Peyer's patch (tissue), 4 donors: ENCODE measurements at regions not wholly inside any gene's neighbourhood (a gene's known extent, or its start where the extent isn't known, plus 50 kb on each side); places are given as distances from the start of the nearest gene placed in this dataset.
"Not testable (repeated sequence)": the region's sequence is repeated elsewhere in the genome, so short reads cannot be mapped to it uniquely, and the experiment has no call there.

Experiments
- DNase-seq, 3 donors: peaks; one replicate each; pipeline ENCODE4 v3.0.0-alpha.2; 2017 to 2019
- H3K27ac ChIP-seq, 4 donors: fragments of 200-600 bp; sonication (generic); one replicate each; pipeline ENCODE4 v1.5.1; 2016 to 2019
- H3K27me3 ChIP-seq, 2 donors: fragments of 200-600 bp; sonication (generic); one replicate each; pipeline ENCODE4 v1.5.1; 2019
- H3K36me3 ChIP-seq, 3 donors: fragments of 200-600 bp; sonication (generic); one replicate each; pipeline ENCODE4 v1.5.1; 2016 to 2019
- H3K4me1 ChIP-seq, 4 donors: fragments of 200-600 bp; sonication (generic); one replicate each; pipeline ENCODE4 v1.5.1; 2016 to 2019
- H3K4me3 ChIP-seq, 4 donors: fragments of 200-600 bp; sonication (generic); 1 replicate in 3 of 4; 2 replicates in 1 of 4; pipeline ENCODE4 v1.5.1; 2016 to 2019; ENCODE audit warnings: mild to moderate bottlenecking in 1 of 4
- H3K9me3 ChIP-seq, 4 donors: fragments of 200-600 bp; sonication (generic); one replicate each; pipeline ENCODE4 v1.5.1; 2016 to 2019; ENCODE audit warnings: mild to moderate bottlenecking in 1 of 4
- CTCF ChIP-seq, 6 experiments: fragments of 450-650 bp in 4 of 6; fragments of 200-600 bp in 2 of 6; sonication (generic) in 1 of 6; IDR thresholded peaks; one replicate each; pipeline ENCODE4 v1.5.1; 2017 to 2019; ENCODE audit warnings: antibody characterized with exemption in 6 of 6, mild to moderate bottlenecking in 3 of 6, moderate library complexity in 1 of 6
- POLR2A ChIP-seq, 2 donors: fragments of 450-650 bp; IDR thresholded peaks; one replicate each; pipeline ENCODE4 v1.5.1; 2017; ENCODE audit warnings: antibody characterized with exemption in 2 of 2, mild to moderate bottlenecking in 2 of 2, moderate library complexity in 2 of 2

- H3K27me3 ChIP-seq, result no peaks in the 10 kb centered on the region
- DNase-seq, result no peak
- no peaks in the 10 kb centered on the region for H3K36me3 ChIP-seq
- no peak overlapping the region for H3K4me3 ChIP-seq
- H3K27ac ChIP-seq, result no peak overlapping the region
- TF ChIP-seq CTCF (IDR thresholded peaks at IDR 0.05), result no peak
- no peak for TF ChIP-seq POLR2A (IDR thresholded peaks at IDR 0.05)
- no peaks in the 10 kb centered on the region for H3K9me3 ChIP-seq
- H3K4me1 ChIP-seq, result no peaks in the 10 kb centered on the region
Observed at GRCh38 chr5:174472956-174473355, 251.4 kb upstream of the MSX2 start.

GRCh38 chr5:174476001-174476400 is 248.4 kb upstream of the MSX2 start:
- not testable (repeated sequence) for H3K4me3 ChIP-seq, DNase-seq, H3K27ac ChIP-seq, H3K9me3 ChIP-seq, H3K36me3 ChIP-seq, H3K4me1 ChIP-seq, H3K27me3 ChIP-seq

GRCh38 chr5:174479325-174479724 is 245.1 kb upstream of the MSX2 start:
- Histone ChIP-seq H3K4me3 (no peak overlapping the region), H3K4me1 (peaks cover 0 to 3% (median 0%) of the 10 kb centered on the region in 4 donors), H3K27ac (no peak overlapping the region), H3K9me3 (peaks cover 0 to 3% (median 0%) of the 10 kb centered on the region in 4 donors), H3K27me3 (no peaks in the 10 kb centered on the region), H3K36me3 (no peaks in the 10 kb centered on the region)
- no peak for DNase-seq
- TF ChIP-seq POLR2A (IDR thresholded peaks at IDR 0.05) (no peak), CTCF (IDR thresholded peaks at IDR 0.05) (no peak)

- Histone ChIP-seq H3K36me3 (no peaks in the 10 kb centered on the region), H3K4me3 (no peak overlapping the region), H3K9me3 (peaks cover 0 to 3% (median 0%) of the 10 kb centered on the region in 4 donors), H3K27ac (no peak overlapping the region), H3K27me3 (no peaks in the 10 kb centered on the region), H3K4me1 (peaks cover 0 to 3% (median 0%) of the 10 kb centered on the region in 4 donors)
- no peak for DNase-seq
- TF ChIP-seq POLR2A (IDR thresholded peaks at IDR 0.05), result no peak
- no peak for TF ChIP-seq CTCF (IDR thresholded peaks at IDR 0.05)
Observed at GRCh38 chr5:174481737-174482136, 242.6 kb upstream of the MSX2 start.

- TF ChIP-seq POLR2A (IDR thresholded peaks at IDR 0.05) (no peak), CTCF (IDR thresholded peaks at IDR 0.05) (no peak)
- Histone ChIP-seq H3K4me3 (no peak overlapping the region), H3K27ac (no peak overlapping the region), H3K4me1 (peaks cover 0 to 3% (median 0%) of the 10 kb centered on the region in 4 donors), H3K9me3 (peaks cover 0 to 3% (median 0%) of the 10 kb centered on the region in 4 donors), H3K27me3 (no peaks in the 10 kb centered on the region), H3K36me3 (no peaks in the 10 kb centered on the region)
- DNase-seq, result no peak
Observed at GRCh38 chr5:174482607-174483024, 241.8 kb upstream of the MSX2 start.

GRCh38 chr5:174483411-174483810 is 241.0 kb upstream of the MSX2 start:
- no peaks in the 10 kb centered on the region for H3K36me3 ChIP-seq
- H3K4me1 ChIP-seq, result peaks cover 0 to 3% (median 0%) of the 10 kb centered on the region in 4 donors
- H3K27me3 ChIP-seq, result no peaks in the 10 kb centered on the region
- TF ChIP-seq POLR2A (IDR thresholded peaks at IDR 0.05) (no peak), CTCF (IDR thresholded peaks at IDR 0.05) (no peak)
- peaks cover 0 to 3% (median 0%) of the 10 kb centered on the region in 4 donors for H3K9me3 ChIP-seq
- H3K27ac ChIP-seq, result no peak overlapping the region
- no peak overlapping the region for H3K4me3 ChIP-seq
- no peak for DNase-seq
